HG02642 (cell line): ENCODE measurements at regions not wholly inside any gene's neighbourhood (a gene's known extent, or its start where the extent isn't known, plus 50 kb on each side); places are given as distances from the start of the nearest gene placed in this dataset.
A peak's percentile ranks its signal among the peaks of the same experiment; 100 is the strongest.

Source experiments
- ATAC-seq: cut with Tn5 transposase; IDR thresholded peaks from one replicate; pipeline ENCODE4 v1.9.1; 2021; ENCODE audit warnings: mild to moderate bottlenecking; ENCODE audit not compliant: unreplicated experiment, poor library complexity

GRCh38 chr9:118336943-118337330 lies 632.7 kb downstream of the TLR4 start:
- ATAC-seq = no peak

- no peak for ATAC-seq
Measured at GRCh38 chr9:118360036-118360435, 655.8 kb downstream of the TLR4 start.

GRCh38 chr9:118362123-118362522 lies 657.9 kb downstream of the TLR4 start:
- ATAC-seq = no peak

GRCh38 chr9:118362596-118362995 lies 658.4 kb downstream of the TLR4 start:
- no peak for ATAC-seq

- ATAC-seq = no peak
Measured at GRCh38 chr9:118364266-118365106, 660.3 kb downstream of the TLR4 start.

- ATAC-seq = no peak
Measured at GRCh38 chr9:118366228-118366627, 662.0 kb downstream of the TLR4 start.

- ATAC-seq = peak; percentile 40
Measured at GRCh38 chr9:118367383-118367782, 663.2 kb downstream of the TLR4 start.

GRCh38 chr9:118384531-118385100 lies 680.4 kb downstream of the TLR4 start:
- ATAC-seq = no peak

GRCh38 chr9:118395415-118395814 lies 691.2 kb downstream of the TLR4 start:
- ATAC-seq = no peak

- no peak for ATAC-seq
Measured at GRCh38 chr9:118401546-118401945, 697.3 kb downstream of the TLR4 start.

- ATAC-seq = no peak
Measured at GRCh38 chr9:118414676-118415075, 710.5 kb downstream of the TLR4 start.

- no peak for ATAC-seq
Measured at GRCh38 chr9:118418887-118419565, 714.8 kb downstream of the TLR4 start.

- no peak for ATAC-seq
Measured at GRCh38 chr9:118419676-118420075, 715.5 kb downstream of the TLR4 start.

- ATAC-seq = no peak
Measured at GRCh38 chr9:118422508-118422907, 718.3 kb downstream of the TLR4 start.

GRCh38 chr9:118423021-118423420 lies 718.8 kb downstream of the TLR4 start:
- ATAC-seq = no peak

GRCh38 chr9:118423721-118424120 lies 719.5 kb downstream of the TLR4 start:
- ATAC-seq = no peak

- ATAC-seq = no peak
Measured at GRCh38 chr9:118426772-118427171, 722.6 kb downstream of the TLR4 start.

GRCh38 chr9:118438810-118439209 lies 734.6 kb downstream of the TLR4 start:
- ATAC-seq = no peak

GRCh38 chr9:118439441-118439840 lies 735.2 kb downstream of the TLR4 start:
- no peak for ATAC-seq

- no peak for ATAC-seq
Measured at GRCh38 chr9:118444403-118444802, 740.2 kb downstream of the TLR4 start.

- no peak for ATAC-seq
Measured at GRCh38 chr9:118446943-118447639, 742.9 kb downstream of the TLR4 start.
